GM23338 (cell line): ENCODE measurements at regions not wholly inside any gene's neighbourhood (a gene's known extent, or its start where the extent isn't known, plus 50 kb on each side); places are given as distances from the start of the nearest gene placed in this dataset.

Experiments
- CREB1 ChIP-seq: fragments of 250-450 bp; sonication (Bioruptor Pico); IDR thresholded peaks from 2 replicates; pipeline ENCODE4 v1.5.0; 2020; ENCODE audit warnings: low read depth, mild to moderate bottlenecking, moderate library complexity
- CTCF ChIP-seq, 2 experiments: fragments of 200-600 bp in 1 of 2; sonication (generic) in 1 of 2; conservative IDR thresholded peaks; 2 replicates each; pipeline versions ENCODE4 v1.5.1 to v1.6.1; 2016 to 2017; ENCODE audit warnings: antibody characterized with exemption in 2 of 2, low read depth in 2 of 2, mild to moderate bottlenecking in 2 of 2, moderate library complexity in 1 of 2
- EZH2 ChIP-seq: fragments of 200-600 bp; sonication (generic); IDR thresholded peaks from one replicate; pipeline ENCODE4 v1.8.0; 2017; ENCODE audit warnings: antibody characterized with exemption, mild to moderate bottlenecking, low read depth; ENCODE audit not compliant: unreplicated experiment
- JUNB ChIP-seq: IDR thresholded peaks from one replicate; pipeline ENCODE4 v1.6.1; 2016; ENCODE audit warnings: antibody characterized with exemption; ENCODE audit not compliant: unreplicated experiment
- POLR2AphosphoS5 ChIP-seq: IDR thresholded peaks from 2 replicates; pipeline ENCODE4 v1.6.1; 2016; ENCODE audit warnings: antibody characterized with exemption, low read depth
- REST ChIP-seq: IDR thresholded peaks from one replicate; pipeline ENCODE4 v1.6.1; 2018; ENCODE audit warnings: antibody characterized with exemption; ENCODE audit not compliant: unreplicated experiment
- STAT1 ChIP-seq: IDR thresholded peaks from one replicate; pipeline ENCODE4 v1.6.1; 2016; ENCODE audit warnings: antibody characterized with exemption; ENCODE audit not compliant: unreplicated experiment

GRCh38 chr13:107348471-107348870 lies 780.5 kb upstream of the ARGLU1 start:
- TF ChIP-seq CTCF (conservative IDR thresholded peaks at IDR 0.05; ENCODE audit: low read depth in 2 of 2) (no peak), REST (no peak), POLR2AphosphoS5 (no peak), STAT1 (no peak), EZH2 (no peak), CREB1 (CRISPR knock-in tag) (no peak), JUNB (no peak)
